ENCODE measurements at regions not wholly inside any gene's neighbourhood (a gene's known extent, or its start where the extent isn't known, plus 50 kb on each side); places are given as distances from the start of the nearest gene placed in this dataset.

- no peak for TF ChIP-seq EZH2 (optimal IDR thresholded peaks at IDR 0.05; ENCODE audit: low read depth, low read length)
- TF ChIP-seq CTCF (IDR thresholded peaks at IDR 0.05; ENCODE audit: low read length), result no peak
- TF ChIP-seq EZH2phosphoT487 (IDR thresholded peaks at IDR 0.05; ENCODE audit: low read length), result no peak
Observed at GRCh38 chr15:39414201-39414600, 166.7 kb upstream of the THBS1 start.

All from MM.1S (cell line).